IMR-90 (cell line): ENCODE measurements at regions not wholly inside any gene's neighbourhood (a gene's known extent, or its start where the extent isn't known, plus 50 kb on each side); places are given as distances from the start of the nearest gene placed in this dataset.

Experiments used
- ATAC-seq: fragments of 200-7000 bp; cut with Tn5 transposase; 2 replicates; pipeline ENCODE4 v1.9.1; 2020; ENCODE audit warnings: low read depth, mild to moderate bottlenecking, moderate library complexity
- BruUV-seq: library from RNA; stranded (reverse); fragments of 400-500 nt; replicated peaks from 2 replicates; lab custom pipeline; 2021; lab: Mats Ljungman, UMichigan
- CTCF ChIA-PET: fragments of 300-600 bp; formaldehyde crosslinking; extraction: SDS; loops from one replicate; lab custom pipeline; 2021; ENCODE audit warnings: antibody characterized with exemption; lab: Yijun Ruan, JAX
- POLR2A ChIA-PET: fragments of 300-600 bp; sonication (Branson Sonifier 250); formaldehyde crosslinking; loops from one replicate; lab custom pipeline; 2022; ENCODE audit warnings: antibody characterized with exemption; ENCODE audit not compliant: unreplicated experiment; lab: Charles Lee
- DNase-seq: peaks from one replicate; pipeline ENCODE4 v3.0.0; 2013
- H2AFZ ChIP-seq: replicated peaks from 2 replicates; pipeline ENCODE3; 2013; ENCODE audit warnings: low read length, mild to moderate bottlenecking; ENCODE audit not compliant: poor library complexity
- H2AK5ac ChIP-seq: 2 replicates; pipeline ENCODE4 v1.6.1; 2013; ENCODE audit warnings: low read depth, low read length, inconsistent platforms
- H2AK9ac ChIP-seq: replicated peaks from 2 replicates; pipeline ENCODE3; 2013; ENCODE audit warnings: mild to moderate bottlenecking, low read depth, low read length, moderate library complexity; ENCODE audit not compliant: poor library complexity
- H2BK120ac ChIP-seq: 2 replicates; pipeline ENCODE4 v1.6.1; 2013; ENCODE audit warnings: low read depth, low read length, inconsistent platforms
- H2BK15ac ChIP-seq: 3 replicates; pipeline ENCODE4 v1.6.1; 2013; ENCODE audit warnings: low read depth, low read length, inconsistent platforms
- H2BK20ac ChIP-seq: 2 replicates; pipeline ENCODE4 v1.6.1; 2013; ENCODE audit warnings: low read depth, mild to moderate bottlenecking, inconsistent platforms, low read length, moderate library complexity
- H2BK5ac ChIP-seq: 2 replicates; pipeline ENCODE4 v1.6.1; 2013; ENCODE audit warnings: mild to moderate bottlenecking, low read depth, low read length, inconsistent platforms; ENCODE audit not compliant: poor library complexity, severe bottlenecking
- H3K14ac ChIP-seq: replicated peaks from 2 replicates; pipeline ENCODE4 v1.6.1; 2013; ENCODE audit warnings: low read depth, low read length, inconsistent platforms
- H3K18ac ChIP-seq: 2 replicates; pipeline ENCODE4 v1.6.1; 2013; ENCODE audit warnings: low read depth, low read length, control low read depth
- H3K23ac ChIP-seq: 2 replicates; pipeline ENCODE4 v1.6.1; 2013; ENCODE audit warnings: low read depth, low read length, inconsistent platforms
- H3K27ac ChIP-seq: 2 replicates; pipeline ENCODE4 v1.5.1; 2013; ENCODE audit warnings: mild to moderate bottlenecking, control low read depth, low read length; ENCODE audit not compliant: insufficient read depth
- H3K27me3 ChIP-seq: 2 replicates; pipeline ENCODE4 v1.6.1; 2013; ENCODE audit warnings: low read length; ENCODE audit not compliant: control insufficient read depth, insufficient read depth
- H3K36me3 ChIP-seq: 2 replicates; pipeline ENCODE4 v1.6.1; 2013; ENCODE audit warnings: low read length, mixed read lengths; ENCODE audit not compliant: control insufficient read depth, insufficient read depth
- H3K4ac ChIP-seq: 2 replicates; pipeline ENCODE4 v1.6.1; 2013; ENCODE audit warnings: low read depth, low read length, inconsistent platforms
- H3K4me1 ChIP-seq: 2 replicates; pipeline ENCODE4 v1.6.1; 2013; ENCODE audit warnings: low read length, mixed read lengths; ENCODE audit not compliant: control insufficient read depth, insufficient read depth
- H3K4me2 ChIP-seq: 2 replicates; pipeline ENCODE4 v1.6.1; 2013; ENCODE audit warnings: low read depth, mild to moderate bottlenecking, control low read depth, low read length, moderate library complexity
- H3K4me3 ChIP-seq: 2 replicates; pipeline ENCODE4 v1.5.1; 2013; ENCODE audit warnings: low read depth, mild to moderate bottlenecking, control low read depth, low read length, moderate library complexity; ENCODE audit not compliant: insufficient read depth
- H3K56ac ChIP-seq: 2 replicates; pipeline ENCODE4 v1.6.1; 2013; ENCODE audit warnings: low read length, inconsistent platforms; ENCODE audit not compliant: insufficient read depth; ENCODE audit errors: extremely low read depth
- H3K79me1 ChIP-seq, 2 experiments: 2 replicates each; pipeline ENCODE4 v1.6.1; 2013; ENCODE audit warnings: low read length in 2 of 2, inconsistent platforms in 1 of 2, low read depth in 1 of 2
- H3K9ac ChIP-seq: 2 replicates; pipeline ENCODE4 v1.6.1; 2013; ENCODE audit warnings: low read depth, low read length, control low read depth
- H3K9me1 ChIP-seq: 2 replicates; pipeline ENCODE4 v1.6.1; 2013; ENCODE audit warnings: low read length, inconsistent platforms; ENCODE audit not compliant: insufficient read depth
- H3K9me3 ChIP-seq: 2 replicates; pipeline ENCODE4 v1.6.1; 2013; ENCODE audit warnings: low read length; ENCODE audit not compliant: control insufficient read depth, insufficient read depth
- H4K20me1 ChIP-seq: 2 replicates; pipeline ENCODE4 v1.6.1; 2013; ENCODE audit warnings: low read length, inconsistent platforms; ENCODE audit not compliant: insufficient read depth
- H4K5ac ChIP-seq: 2 replicates; pipeline ENCODE4 v1.6.1; 2013; ENCODE audit warnings: mild to moderate bottlenecking, low read depth, low read length, control low read depth
- H4K8ac ChIP-seq, 2 experiments: 2 replicates each; pipeline ENCODE4 v1.6.1; 2013; ENCODE audit warnings: low read depth in 2 of 2, low read length in 2 of 2, control low read depth in 1 of 2, inconsistent platforms in 1 of 2
- H4K91ac ChIP-seq: 2 replicates; pipeline ENCODE4 v1.6.1; 2013; ENCODE audit warnings: low read depth, low read length, inconsistent platforms; ENCODE audit not compliant: insufficient read depth
- BHLHE40 ChIP-seq: fragments of 150-350 bp; IDR thresholded peaks from 2 replicates; pipeline ENCODE4 v1.6.1; 2016; ENCODE audit warnings: mild to moderate bottlenecking, low read depth, low read length
- CEBPB ChIP-seq: IDR thresholded peaks from 2 replicates; pipeline ENCODE4 v1.6.1; 2012; ENCODE audit warnings: low read depth, low read length, improper control_type of control experiment
- CHD1 ChIP-seq: IDR thresholded peaks from 2 replicates; pipeline ENCODE4 v1.6.1; 2012; ENCODE audit warnings: low read depth, low read length, improper control_type of control experiment
- CTCF ChIP-seq: conservative IDR thresholded peaks from 2 replicates; pipeline ENCODE4 v1.5.1; 2012; ENCODE audit warnings: mild to moderate bottlenecking, low read depth, low read length, improper control_type of control experiment
- ELK1 ChIP-seq: fragments of 150-350 bp; IDR thresholded peaks from 2 replicates; pipeline ENCODE4 v1.6.1; 2016; ENCODE audit warnings: low read depth, mild to moderate bottlenecking, low read length, moderate library complexity, borderline replicate concordance
- MAFK ChIP-seq: IDR thresholded peaks from 2 replicates; pipeline ENCODE4 v1.6.1; 2012; ENCODE audit warnings: low read depth, low read length, improper control_type of control experiment
- MAZ ChIP-seq: IDR thresholded peaks from 2 replicates; pipeline ENCODE4 v1.6.1; 2012; ENCODE audit warnings: low read depth, mild to moderate bottlenecking, low read length, improper control_type of control experiment, moderate library complexity, borderline replicate concordance
- MXI1 ChIP-seq: IDR thresholded peaks from 2 replicates; pipeline ENCODE4 v1.6.1; 2012; ENCODE audit warnings: low read depth, mild to moderate bottlenecking, low read length, moderate library complexity, borderline replicate concordance
- NFE2L2 ChIP-seq: fragments of 150-350 bp; IDR thresholded peaks from 2 replicates; pipeline ENCODE4 v1.6.1; 2016; ENCODE audit warnings: low read depth, mild to moderate bottlenecking, low read length
- POLR2A ChIP-seq: IDR thresholded peaks from 2 replicates; pipeline ENCODE4 v1.6.1; 2012; ENCODE audit warnings: mild to moderate bottlenecking, low read depth, low read length
- RAD21 ChIP-seq: IDR thresholded peaks from 2 replicates; pipeline ENCODE4 v1.6.1; 2012; ENCODE audit warnings: low read length, improper control_type of control experiment
- RCOR1 ChIP-seq: IDR thresholded peaks from 2 replicates; pipeline ENCODE4 v1.6.1; 2012; ENCODE audit warnings: mild to moderate bottlenecking, low read length, improper control_type of control experiment; ENCODE audit not compliant: insufficient replicate concordance
- RFX5 ChIP-seq: IDR thresholded peaks from 2 replicates; pipeline ENCODE4 v1.8.0; 2012; ENCODE audit warnings: low read depth, mild to moderate bottlenecking, low read length, moderate library complexity
- SMC3 ChIP-seq: fragments of 150-350 bp; IDR thresholded peaks from 2 replicates; pipeline ENCODE4 v1.6.1; 2016; ENCODE audit warnings: low read depth, mild to moderate bottlenecking, antibody characterized with exemption, low read length, moderate library complexity
- WGBS, 2 experiments: methylation state at CpG; one replicate each; pipeline versions ENCODE4 v1.1.5 to v1.1.7; 2013; ENCODE audit warnings: missing lambda C conversion rate in 2 of 2; ENCODE audit not compliant: insufficient read length in 1 of 2; ENCODE audit errors: extremely low coverage in 2 of 2; 5-methylcytosine and 5-hydroxymethylcytosine counted together
- dilution Hi-C: fragments of 300-500 bp; cut with HindIII; formaldehyde crosslinking; loops from one replicate; pipeline ENCODE4 v1.14.3; 2018; ENCODE audit warnings: low sequenced_read_pairs; ENCODE audit not compliant: unreplicated experiment
- in situ Hi-C: fragments of 300-500 bp; cut with MboI; formaldehyde crosslinking; loops from 3 replicates; pipeline ENCODE4 v1.14.3; 2019; ENCODE audit warnings: low sequenced_read_pairs, inconsistent platforms, mixed read lengths
- intact Hi-C: fragments of 100-400 bp; cut with micrococcal nuclease; formaldehyde crosslinking; loops from 2 replicates; pipeline ENCODE4 v1.10.0; 2022
- TF ChIP-seq, protein P1 (sequence below): fragments of 150-350 bp; IDR thresholded peaks from 2 replicates; pipeline ENCODE4 v1.6.1; 2017; ENCODE audit warnings: mild to moderate bottlenecking, antibody characterized with exemption, low read length, low read depth

DNA sequence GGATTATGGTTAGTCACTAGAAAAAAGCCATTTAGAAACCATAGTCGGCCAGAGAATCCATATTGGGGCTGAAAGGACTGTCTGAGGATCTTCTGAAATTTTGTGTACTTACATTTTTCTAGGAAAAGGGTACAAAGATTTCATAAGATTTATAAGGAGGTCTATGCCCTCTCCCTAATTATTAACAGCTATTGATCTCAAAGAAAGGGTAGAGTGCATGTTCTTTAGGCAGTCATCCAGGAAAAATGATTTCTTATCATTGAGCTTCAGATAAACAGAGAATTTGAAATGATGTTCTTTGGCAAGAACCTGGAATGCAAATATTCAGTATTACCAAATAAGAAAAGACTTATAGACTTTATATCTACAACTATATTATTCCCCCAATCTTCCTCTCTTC, 195.3 kb downstream of the ACTR3 start:
- no peak for DNase-seq
- H3K36me3 ChIP-seq: no peaks in the 10 kb centered on the region
- ATAC-seq: no peak

More for the DNA sequence above, 195.3 kb downstream of the ACTR3 start:
- BruUV-seq: no TSS peak
- Histone ChIP-seq H4K20me1 (no peaks in the 10 kb centered on the region), H3K4me2 (no peak overlapping the region), H2AK9ac (no peak overlapping the region), H4K91ac (no peak overlapping the region), H3K9me3 (no peaks in the 10 kb centered on the region), H2BK20ac (no peak overlapping the region), H2BK120ac (no peak overlapping the region), H3K4me1 (no peaks in the 10 kb centered on the region), H3K4ac (no peak overlapping the region), H4K5ac (no peak overlapping the region), H3K14ac (no peak overlapping the region), H3K23ac (no peak overlapping the region), H4K8ac (no peak overlapping the region), H3K79me1 (no peaks in the 10 kb centered on the region), H2BK5ac (no peak overlapping the region), H3K18ac (no peak overlapping the region), H2AFZ (no peak overlapping the region), H3K56ac (no peak overlapping the region), H3K27me3 (no peaks in the 10 kb centered on the region), H2BK15ac (no peak overlapping the region), H2AK5ac (no peak overlapping the region), H3K27ac (no peak overlapping the region), H3K9ac (no peak overlapping the region), H3K4me3 (no peak overlapping the region), H3K9me1 (no peaks in the 10 kb centered on the region)
- ChIA-PET POLR2A (no interaction called here), CTCF (interaction anchor here (0.7 to 1.0 kb wide), 2 partner anchors 60 to 72 kb away, joined by 3 read pairs; no protein-coding TSS in a partner anchor)
- in situ Hi-C loops: no loop called here
- dilution Hi-C loops: no loop called here
- intact Hi-C loops: no loop called here
- WGBS, 2 experiments: no CpG with 5 or more reads among the region's 1 CpG
- TF ChIP-seq POLR2A (no peak), CHD1 (no peak), MAFK (no peak), SMC3 (no peak), BHLHE40 (no peak), CEBPB (no peak), ELK1 (no peak), MAZ (no peak), MXI1 (no peak), RAD21 (no peak), RCOR1 (no peak), CTCF (no peak), NFE2L2 (no peak), RFX5 (no peak)
- TF ChIP-seq, protein P1, sequence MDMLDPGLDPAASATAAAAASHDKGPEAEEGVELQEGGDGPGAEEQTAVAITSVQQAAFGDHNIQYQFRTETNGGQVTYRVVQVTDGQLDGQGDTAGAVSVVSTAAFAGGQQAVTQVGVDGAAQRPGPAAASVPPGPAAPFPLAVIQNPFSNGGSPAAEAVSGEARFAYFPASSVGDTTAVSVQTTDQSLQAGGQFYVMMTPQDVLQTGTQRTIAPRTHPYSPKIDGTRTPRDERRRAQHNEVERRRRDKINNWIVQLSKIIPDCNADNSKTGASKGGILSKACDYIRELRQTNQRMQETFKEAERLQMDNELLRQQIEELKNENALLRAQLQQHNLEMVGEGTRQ: no peak
